H9 (cell line): ENCODE measurements at regions not wholly inside any gene's neighbourhood (a gene's known extent, or its start where the extent isn't known, plus 50 kb on each side); places are given as distances from the start of the nearest gene placed in this dataset.

ENCODE experiments used
- DNase-seq: peaks from one replicate; pipeline ENCODE4 v3.0.0-alpha.2; 2017
- H2AFZ ChIP-seq: one replicate; pipeline ENCODE4 v1.6.1; 2013; ENCODE audit warnings: mild to moderate bottlenecking, low read length, control low read depth, moderate library complexity
- H2AK5ac ChIP-seq: 2 replicates; pipeline ENCODE4 v1.6.1; 2013; ENCODE audit warnings: low read length, control low read depth, mixed read lengths; ENCODE audit not compliant: insufficient read length
- H2BK120ac ChIP-seq: one replicate; pipeline ENCODE4 v1.6.1; 2013; ENCODE audit warnings: low read depth, mild to moderate bottlenecking, low read length, control low read depth, inconsistent platforms; ENCODE audit not compliant: poor library complexity, severe bottlenecking
- H2BK12ac ChIP-seq: 2 replicates; pipeline ENCODE4 v1.6.1; 2013; ENCODE audit warnings: low read length, control low read depth, mixed read lengths, low read depth; ENCODE audit not compliant: insufficient read length
- H2BK15ac ChIP-seq: 2 replicates; pipeline ENCODE4 v1.6.1; 2013; ENCODE audit warnings: low read depth, low read length, control low read depth
- H2BK20ac ChIP-seq: one replicate; pipeline ENCODE4 v1.6.1; 2013; ENCODE audit warnings: low read depth, mild to moderate bottlenecking, low read length, control low read depth, inconsistent platforms; ENCODE audit not compliant: poor library complexity, severe bottlenecking
- H2BK5ac ChIP-seq: 2 replicates; pipeline ENCODE4 v1.6.1; 2013; ENCODE audit warnings: low read length, control low read depth, mixed read lengths; ENCODE audit not compliant: insufficient read length
- H3K14ac ChIP-seq: 2 replicates; pipeline ENCODE4 v1.6.1; 2013; ENCODE audit warnings: low read length, control low read depth; ENCODE audit not compliant: insufficient read depth
- H3K18ac ChIP-seq: 2 replicates; pipeline ENCODE4 v1.6.1; 2013; ENCODE audit warnings: low read depth, mild to moderate bottlenecking, mixed read lengths, low read length, control low read depth; ENCODE audit not compliant: insufficient read length
- H3K23ac ChIP-seq: 2 replicates; pipeline ENCODE4 v1.6.1; 2013; ENCODE audit warnings: low read length, control low read depth, mixed read lengths, low read depth; ENCODE audit not compliant: insufficient read length
- H3K23me2 ChIP-seq: 2 replicates; pipeline ENCODE4 v1.6.1; 2013; ENCODE audit warnings: low read depth, mild to moderate bottlenecking, mixed read lengths, low read length, control low read depth; ENCODE audit not compliant: insufficient read length, poor library complexity, severe bottlenecking
- H3K27ac ChIP-seq: 2 replicates; pipeline ENCODE4 v1.5.1; 2013; ENCODE audit warnings: low read length, control low read depth, mixed read lengths, low read depth; ENCODE audit not compliant: insufficient read length
- H3K27me3 ChIP-seq: 2 replicates; pipeline ENCODE4 v1.6.1; 2013; ENCODE audit warnings: low read length, control low read depth, inconsistent platforms; ENCODE audit not compliant: insufficient read depth
- H3K4ac ChIP-seq: 2 replicates; pipeline ENCODE4 v1.6.1; 2013; ENCODE audit warnings: low read depth, mild to moderate bottlenecking, control low read depth, inconsistent platforms, low read length, moderate library complexity
- H3K4me1 ChIP-seq: 2 replicates; pipeline ENCODE4 v1.6.1; 2013; ENCODE audit warnings: low read length, control low read depth, inconsistent platforms; ENCODE audit not compliant: insufficient read depth
- H3K4me2 ChIP-seq: 2 replicates; pipeline ENCODE4 v1.6.1; 2013; ENCODE audit warnings: low read length, control low read depth, mixed read lengths; ENCODE audit not compliant: insufficient read length, insufficient read depth
- H3K56ac ChIP-seq: 2 replicates; pipeline ENCODE4 v1.6.1; 2013; ENCODE audit warnings: low read depth, mild to moderate bottlenecking, mixed read lengths, low read length, control low read depth; ENCODE audit not compliant: insufficient read length
- H3K79me1 ChIP-seq: 2 replicates; pipeline ENCODE4 v1.6.1; 2013; ENCODE audit warnings: low read depth, mild to moderate bottlenecking, moderate library complexity, low read length, control low read depth, inconsistent platforms; ENCODE audit not compliant: insufficient read depth, poor library complexity, severe bottlenecking
- H3K79me2 ChIP-seq: 2 replicates; pipeline ENCODE4 v1.6.1; 2013; ENCODE audit warnings: low read length, control low read depth, inconsistent platforms; ENCODE audit not compliant: insufficient read depth
- H3K9ac ChIP-seq: 2 replicates; pipeline ENCODE4 v1.6.1; 2013; ENCODE audit warnings: low read length, control low read depth, mixed read lengths; ENCODE audit not compliant: insufficient read length; ENCODE audit errors: extremely low read depth
- H3K9me3 ChIP-seq: one replicate; pipeline ENCODE4 v1.6.1; 2013; ENCODE audit warnings: low read depth, low read length, inconsistent platforms; ENCODE audit not compliant: control insufficient read depth
- H3T11ph ChIP-seq: one replicate; pipeline ENCODE4 v1.6.1; 2013; ENCODE audit warnings: mild to moderate bottlenecking, low read length, control low read depth, inconsistent platforms
- H4K20me1 ChIP-seq: one replicate; pipeline ENCODE4 v1.6.1; 2013; ENCODE audit not compliant: control insufficient read depth, insufficient read length, insufficient read depth
- H4K5ac ChIP-seq: 2 replicates; pipeline ENCODE4 v1.6.1; 2013; ENCODE audit warnings: low read depth, mild to moderate bottlenecking, mixed read lengths, low read length, control low read depth; ENCODE audit not compliant: insufficient read length
- H4K8ac ChIP-seq: replicated peaks from 2 replicates; pipeline ENCODE4 v1.6.1; 2013; ENCODE audit warnings: low read length, control low read depth, mixed read lengths, low read depth; ENCODE audit not compliant: insufficient read length
- H4K91ac ChIP-seq: 2 replicates; pipeline ENCODE4 v1.6.1; 2013; ENCODE audit warnings: low read depth, mild to moderate bottlenecking, moderate library complexity, mixed read lengths, low read length, control low read depth; ENCODE audit not compliant: insufficient read length
- H3K27ac Mint-ChIP-seq, 3 experiments: 2 replicates in 2 of 3; 3 replicates in 1 of 3; pipeline ENCODE4 v1.8.0; 2020 to 2021; ENCODE audit warnings: mixed read lengths in 3 of 3, mild to moderate bottlenecking in 1 of 3, moderate library complexity in 1 of 3
- H3K27me3 Mint-ChIP-seq: 2 replicates; pipeline ENCODE4 v1.8.0; 2021; ENCODE audit warnings: low read depth, mild to moderate bottlenecking, moderate library complexity, mixed read lengths
- H3K36me3 Mint-ChIP-seq, 3 experiments: 2 replicates in 2 of 3; 3 replicates in 1 of 3; pipeline ENCODE4 v1.8.0; 2020 to 2021; ENCODE audit warnings: low read depth in 3 of 3, mixed read lengths in 3 of 3; ENCODE audit not compliant: insufficient read depth in 1 of 3
- H3K4me1 Mint-ChIP-seq, 2 experiments: 2 replicates each; pipeline ENCODE4 v1.8.0; 2020; ENCODE audit warnings: mixed read lengths in 2 of 2
- H3K4me3 Mint-ChIP-seq, 2 experiments: 2 replicates in 1 of 2; 3 replicates in 1 of 2; pipeline ENCODE4 v1.8.0; 2020 to 2021; ENCODE audit warnings: mild to moderate bottlenecking in 2 of 2, mixed read lengths in 2 of 2, moderate library complexity in 1 of 2
- H3K9me3 Mint-ChIP-seq, 2 experiments: 2 replicates in 1 of 2; 3 replicates in 1 of 2; pipeline ENCODE4 v1.8.0; 2020; ENCODE audit warnings: mild to moderate bottlenecking in 2 of 2, mixed read lengths in 2 of 2, moderate library complexity in 1 of 2
- CTCF ChIP-seq: fragments of 200-600 bp; sonication (generic); conservative IDR thresholded peaks from 3 replicates; pipeline ENCODE4 v1.8.0; 2021; ENCODE audit warnings: antibody characterized with exemption, mild to moderate bottlenecking
- WGBS: extraction: QIAGEN DNeasy Blood & Tissue Kit; methylation state at CpG from one replicate; pipeline ENCODE4 v1.1.7; 2013; ENCODE audit warnings: missing lambda C conversion rate, low lambda C conversion rate, mixed read lengths; ENCODE audit not compliant: insufficient read length; ENCODE audit errors: extremely low coverage; 5-methylcytosine and 5-hydroxymethylcytosine counted together

GRCh38 chr2:83757329-83757728 is 701.8 kb downstream of the SUCLG1 start:
- Histone ChIP-seq H4K8ac (no peak overlapping the region), H3K56ac (no peak overlapping the region), H2BK15ac (no peak overlapping the region), H3K4me2 (no peak overlapping the region), H3K9ac (no peak overlapping the region), H3K23ac (no peak overlapping the region), H3K18ac (no peak overlapping the region), H2BK5ac (no peak overlapping the region), H3K79me1 (no peaks in the 10 kb centered on the region), H3K14ac (no peak overlapping the region), H3K79me2 (no peaks in the 10 kb centered on the region), H2AK5ac (no peak overlapping the region), H4K5ac (no peak overlapping the region), H2BK20ac (no peak overlapping the region), H3K23me2 (no peaks in the 10 kb centered on the region), H3K4ac (no peak overlapping the region), H3K4me1 (no peaks in the 10 kb centered on the region), H2BK120ac (no peak overlapping the region), H2AFZ (no peak overlapping the region), H3K9me3 (no peaks in the 10 kb centered on the region), H3T11ph (no peak overlapping the region), H4K20me1 (no peaks in the 10 kb centered on the region), H3K27ac (no peak overlapping the region), H3K27me3 (no peaks in the 10 kb centered on the region), H2BK12ac (no peak overlapping the region), H4K91ac (no peak overlapping the region)
- TF ChIP-seq CTCF: no peak
- H3K27ac Mint-ChIP-seq: no peak overlapping the region
- WGBS: no CpG with 5 or more reads among the region's 2 CpGs
- DNase-seq: no peak
- H3K27me3 Mint-ChIP-seq: no peaks in the 10 kb centered on the region
- H3K4me3 Mint-ChIP-seq: no peak overlapping the region
- H3K36me3 Mint-ChIP-seq: peaks cover 0 to 17% (median 0%) of the 10 kb centered on the region in 3 experiments; a peak in 4 of 7 replicates
- H3K4me1 Mint-ChIP-seq: no peaks in the 10 kb centered on the region
- peaks cover 16 to 18% of the 10 kb centered on the region in 2 experiments; a peak in 4 of 5 replicates for H3K9me3 Mint-ChIP-seq
